NCI-H748 treated with DMSO at 0.1 percent for 48 hours (cell line): ENCODE measurements at regions not wholly inside any gene's neighbourhood (a gene's known extent, or its start where the extent isn't known, plus 50 kb on each side); places are given as distances from the start of the nearest gene placed in this dataset.

Source experiments
- DNase-seq: peaks from one replicate; lab custom pipeline; 2025; lab: John Stamatoyannopoulos, UW

DNA sequence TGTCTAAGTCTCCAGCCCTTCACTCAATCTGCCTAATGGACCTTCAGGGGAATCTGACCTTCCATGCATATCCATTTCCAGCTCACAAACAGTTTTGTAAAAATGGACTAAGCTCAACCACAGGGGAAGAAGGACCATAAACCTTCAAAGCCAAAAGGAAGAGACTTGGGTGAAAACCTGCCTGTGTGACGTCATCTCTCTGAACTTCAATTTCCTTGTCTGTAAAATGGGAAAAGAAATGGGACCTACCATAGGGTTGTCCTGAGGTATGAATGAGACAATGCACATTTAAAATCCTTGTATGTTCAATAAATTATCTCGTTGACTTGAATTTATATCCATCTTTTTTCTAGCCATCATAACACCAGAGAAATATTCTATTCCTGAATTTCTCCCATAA, 370.7 kb downstream of the INSC start:
- no peak for DNase-seq

- DNase-seq = no peak
These were observed 374.6 kb downstream of the INSC start for GRCh38 chr11:15489281-15489680.

- DNase-seq = no peak
These were observed 375.8 kb downstream of the INSC start for GRCh38 chr11:15490535-15490934.

DNA sequence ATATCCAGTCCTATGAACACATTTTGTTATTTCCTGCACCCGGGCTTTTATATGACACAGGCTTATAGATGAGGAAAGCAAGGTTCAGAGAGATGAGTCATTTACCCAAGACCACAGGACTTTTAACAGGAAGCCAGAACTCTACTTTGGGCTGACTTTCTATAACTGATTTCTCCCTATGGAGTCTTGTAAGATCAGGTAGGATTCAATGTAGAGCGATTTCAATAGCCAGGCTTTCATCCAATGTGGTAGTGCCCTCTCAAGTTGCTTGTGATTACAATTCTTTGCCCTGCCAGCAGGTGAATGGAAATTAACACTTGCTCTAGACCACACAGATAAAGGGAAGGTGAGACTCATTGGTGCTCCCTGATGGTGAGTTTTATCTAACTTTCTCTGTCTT, 378.3 kb downstream of the INSC start:
- no peak for DNase-seq

GRCh38 chr11:15493921-15494620, 379.3 kb downstream of the INSC start:
- peak; percentile 44 for DNase-seq

DNA sequence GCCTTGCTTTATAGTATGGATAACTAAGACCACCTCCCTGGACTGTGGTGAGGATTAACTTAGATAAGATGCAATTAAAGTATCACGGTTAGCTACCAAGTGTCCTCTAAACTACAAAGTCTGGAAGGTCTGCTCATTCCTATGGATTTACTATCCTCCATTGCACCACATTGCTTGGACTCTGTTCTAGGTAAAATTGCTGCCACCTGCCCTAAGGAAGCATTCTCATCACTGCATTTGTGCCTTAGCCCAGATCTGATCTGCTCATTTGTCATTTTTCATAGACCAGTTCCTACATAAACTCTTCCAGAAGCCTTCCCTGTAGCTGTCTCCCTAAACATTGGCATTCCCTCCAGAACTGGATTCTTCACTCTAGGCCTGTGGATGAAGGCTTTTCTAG, 380.0 kb downstream of the INSC start:
- no peak for DNase-seq

- DNase-seq = no peak
These were observed 380.7 kb downstream of the INSC start for GRCh38 chr11:15495462-15495861.

- DNase-seq = no peak
These were observed 382.6 kb downstream of the INSC start for GRCh38 chr11:15497366-15497765.

DNA sequence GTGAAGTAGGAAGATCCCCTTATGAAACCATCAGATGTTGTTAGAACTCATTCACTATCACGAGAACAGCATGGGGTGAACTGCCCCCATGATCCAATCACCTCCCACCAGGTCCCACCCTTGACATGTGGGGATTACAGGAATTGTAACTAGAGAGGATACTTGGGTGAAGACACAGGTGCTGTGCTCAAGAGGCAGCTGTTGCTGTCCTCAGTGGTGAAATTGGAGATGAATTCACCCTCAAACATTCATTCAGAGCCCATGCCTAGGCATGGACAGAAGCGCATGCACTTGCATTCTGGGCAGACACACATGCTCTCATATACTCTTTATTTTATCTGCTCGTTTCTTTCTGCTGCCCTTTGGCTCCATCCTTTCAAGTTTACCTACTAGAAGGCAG, 385.0 kb downstream of the INSC start:
- no peak for DNase-seq

- no peak for DNase-seq
These were observed 385.9 kb downstream of the INSC start for GRCh38 chr11:15500643-15501042.

- DNase-seq = no peak
These were observed 386.8 kb downstream of the INSC start for GRCh38 chr11:15501566-15501965.

DNA sequence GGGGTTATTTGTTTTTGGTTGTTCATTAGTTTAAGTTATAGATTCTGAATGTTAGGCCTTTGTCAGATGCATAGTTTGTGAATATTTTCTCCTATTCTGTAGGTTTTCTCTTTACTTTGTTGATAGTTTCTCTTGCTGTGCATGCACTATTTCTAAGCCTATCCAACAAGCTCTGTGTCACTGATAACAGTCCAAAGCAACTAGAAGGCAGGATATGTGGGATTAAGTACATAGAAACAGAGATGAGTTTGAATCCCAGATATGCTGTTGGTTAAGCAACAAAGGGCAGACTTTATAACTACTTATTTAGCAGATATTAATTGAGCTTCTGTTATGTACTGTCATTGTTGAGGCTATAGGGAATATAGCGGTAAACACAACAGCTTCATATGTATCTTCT, 390.4 kb downstream of the INSC start:
- DNase-seq = no peak

DNA sequence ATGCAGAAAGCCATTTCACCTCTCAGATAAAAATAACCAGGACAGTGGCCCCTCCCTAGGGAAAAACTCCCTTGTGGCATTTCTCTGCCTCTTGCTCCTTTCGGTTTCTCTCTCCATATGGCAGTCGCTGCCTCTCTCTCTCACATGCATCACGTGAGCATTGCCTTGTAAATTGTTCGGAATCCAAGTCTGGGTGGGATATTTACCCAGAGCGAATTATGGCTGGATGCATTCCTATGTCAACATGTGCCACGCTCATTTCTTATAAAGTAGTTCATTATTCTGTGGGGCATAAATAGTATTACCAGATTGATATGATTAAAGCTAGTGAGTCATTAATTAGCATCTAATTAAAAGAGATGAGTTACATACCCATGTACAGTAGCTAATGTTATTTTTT, 392.9 kb downstream of the INSC start:
- peak; percentile 22 for DNase-seq

- DNase-seq = no peak
These were observed 394.4 kb downstream of the INSC start for GRCh38 chr11:15509082-15509481.

DNA sequence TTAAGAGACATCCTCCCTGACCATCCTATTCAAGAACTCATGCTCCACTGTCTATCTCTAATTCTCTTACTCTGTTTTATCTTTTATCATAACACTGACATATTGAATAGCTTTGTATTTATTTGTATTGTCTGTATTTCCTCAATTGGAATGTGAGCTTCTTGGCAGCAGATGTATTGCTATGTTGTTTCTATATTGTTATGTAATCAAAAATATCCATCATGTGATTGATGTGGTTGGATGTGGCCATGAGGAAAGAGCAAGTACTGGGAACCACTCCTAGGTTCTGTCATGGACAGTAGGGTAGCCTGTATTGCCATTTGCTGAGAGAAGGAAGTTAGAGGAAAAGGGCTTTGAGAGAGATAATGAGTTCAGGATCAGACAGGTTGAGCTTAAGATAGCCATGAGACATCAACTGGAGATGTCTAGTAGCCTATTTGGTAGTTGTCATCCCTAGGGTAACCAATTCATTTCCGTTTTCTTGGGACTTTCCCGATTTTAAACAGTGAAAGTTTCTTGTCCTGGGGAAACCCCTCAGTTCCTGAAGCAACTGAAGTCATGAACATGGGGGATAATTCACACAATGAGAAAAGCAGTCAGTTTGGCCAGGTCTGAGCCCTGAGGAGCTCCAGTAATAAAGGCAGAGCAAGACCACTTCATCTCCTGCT, 404.5 kb downstream of the INSC start:
- no peak for DNase-seq

DNA sequence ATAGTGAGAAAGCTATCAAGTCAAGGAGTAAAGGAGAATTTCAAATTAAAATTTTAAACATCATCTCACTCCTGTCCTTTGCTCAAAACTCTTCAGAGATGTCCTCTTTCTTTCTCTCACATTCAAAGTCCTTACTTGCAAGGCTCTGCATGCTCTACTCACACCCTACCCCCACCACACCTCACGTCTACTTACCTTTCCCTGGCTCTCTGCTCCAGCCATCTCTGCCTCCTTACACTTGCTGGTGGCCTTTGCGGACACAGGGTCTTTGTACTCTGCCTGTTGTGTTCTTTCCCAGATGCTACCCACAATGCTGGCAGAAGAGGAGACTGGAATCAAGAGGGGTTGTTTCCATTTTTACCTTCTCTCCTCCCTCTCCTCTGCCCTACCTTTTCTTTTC, 405.2 kb downstream of the INSC start:
- DNase-seq = no peak

DNA sequence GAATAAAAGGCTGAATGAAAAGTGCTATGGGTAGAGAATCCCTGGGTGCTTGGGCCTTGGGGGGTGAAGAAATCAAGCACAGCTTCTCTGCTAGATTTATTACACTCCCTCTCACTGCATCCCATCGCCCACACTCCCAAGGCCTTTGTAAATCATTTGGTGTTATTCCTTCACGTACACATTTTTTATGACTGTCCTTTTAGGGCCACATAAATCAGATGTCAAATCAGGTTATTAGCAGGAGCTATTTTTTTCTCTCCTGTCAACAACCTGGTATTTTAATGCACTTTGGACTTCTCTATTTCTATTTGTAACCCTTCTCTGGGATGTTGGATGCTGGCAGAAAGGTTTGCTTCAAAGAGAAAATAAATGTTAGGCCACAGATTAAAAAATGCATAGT, 408.8 kb downstream of the INSC start:
- no peak for DNase-seq

DNA sequence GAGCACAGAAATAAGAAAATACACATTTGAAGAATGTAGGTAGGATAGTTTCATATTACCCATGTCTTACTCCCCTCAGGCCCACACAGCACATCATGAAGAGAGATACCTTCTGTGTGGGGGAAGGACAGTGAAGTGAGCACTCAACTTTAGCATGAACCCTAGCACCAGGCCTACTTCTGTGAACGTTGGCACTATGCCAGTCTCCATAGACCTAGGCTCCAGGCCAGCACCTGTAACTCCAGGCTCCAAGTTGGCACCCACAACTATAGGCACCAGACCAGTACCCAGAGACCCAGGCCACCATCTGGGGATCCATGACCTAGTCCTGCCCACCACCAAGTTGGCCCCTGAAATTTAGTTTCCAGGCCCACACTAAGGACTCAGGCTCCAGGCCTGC, 410.9 kb downstream of the INSC start:
- no peak for DNase-seq

- no peak for DNase-seq
These were observed 411.3 kb downstream of the INSC start for GRCh38 chr11:15526032-15526431.

- no peak for DNase-seq
These were observed 412.2 kb downstream of the INSC start for GRCh38 chr11:15526859-15527450.

GRCh38 chr11:15532432-15532831, 417.7 kb downstream of the INSC start:
- DNase-seq = no peak

- no peak for DNase-seq
These were observed 419.5 kb downstream of the INSC start for GRCh38 chr11:15534266-15534665.

DNA sequence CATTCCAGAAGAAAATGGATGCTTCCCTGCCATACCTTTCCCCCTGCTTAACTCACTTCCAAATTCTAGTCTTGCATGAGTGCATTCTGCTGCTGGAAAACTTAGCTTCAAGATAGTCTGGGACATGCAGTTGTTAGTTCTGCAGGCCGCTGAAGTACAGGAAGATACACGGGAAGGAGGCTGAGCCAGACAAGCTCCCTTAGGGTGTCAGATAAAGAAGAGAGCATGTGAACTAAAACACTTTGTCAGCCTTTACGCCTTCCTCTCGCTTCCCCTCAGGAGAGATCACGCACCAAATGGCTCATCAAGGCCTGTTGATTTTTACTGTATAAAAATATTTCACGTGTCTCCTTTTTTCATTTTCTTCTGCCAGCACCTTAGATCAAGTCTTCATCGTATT, 420.7 kb downstream of the INSC start:
- DNase-seq = no peak

DNA sequence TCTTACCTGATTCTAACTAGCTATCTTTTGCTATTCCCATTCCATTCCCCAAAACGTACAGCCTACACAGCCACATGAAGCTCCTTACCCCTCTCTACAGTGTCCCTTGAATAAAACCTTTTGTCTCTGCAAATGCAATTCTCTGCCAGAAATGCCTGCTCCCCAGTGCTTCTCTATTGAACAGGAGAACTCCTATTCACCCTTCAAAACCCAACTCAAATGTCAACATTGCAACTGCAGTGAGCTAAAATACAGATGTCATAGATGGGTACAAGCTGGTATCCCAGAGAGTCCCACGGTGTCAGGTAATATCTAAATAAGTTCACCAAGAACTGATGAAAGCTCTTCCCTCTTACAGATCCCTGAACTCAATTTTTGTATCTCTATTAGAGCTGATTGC, 421.7 kb downstream of the INSC start:
- no peak for DNase-seq
